Activated CD8-positive, alpha-beta T cell treated with anti-CD3 and anti-CD28 coated beads, Interleukin-2, amount 10 ng/mL, durations not matched to agents 7 days and 5 days (primary cell): ENCODE measurements at regions not wholly inside any gene's neighbourhood (a gene's known extent, or its start where the extent isn't known, plus 50 kb on each side); places are given as distances from the start of the nearest gene placed in this dataset.

Source experiments
- ATAC-seq: fragments of 150-1000 bp; cut with Tn5 transposase; one replicate; pipeline ENCODE4 v1.10.0; 2021; ENCODE audit warnings: moderate library complexity
- CTCF ChIA-PET: fragments of 350-600 bp; sonication (Branson Sonifier 250); formaldehyde crosslinking; loops from one replicate; lab custom pipeline; 2021; ENCODE audit warnings: antibody characterized with exemption; lab: Charles Lee
- POLR2A ChIA-PET: fragments of 350-600 bp; sonication (Branson Sonifier 250); formaldehyde crosslinking; loops from one replicate; lab custom pipeline; 2021; ENCODE audit warnings: antibody characterized with exemption; lab: Charles Lee
- DNase-seq: peaks from one replicate; pipeline ENCODE4 v3.0.0-alpha.2; 2020
- H3K27ac Mint-ChIP-seq: one replicate; pipeline ENCODE4 v1.8.0; 2021; ENCODE audit warnings: mild to moderate bottlenecking, mixed read lengths
- H3K27me3 Mint-ChIP-seq: one replicate; pipeline ENCODE4 v1.8.0; 2021; ENCODE audit warnings: low read depth, mixed read lengths
- H3K36me3 Mint-ChIP-seq: one replicate; pipeline ENCODE4 v1.8.0; 2021; ENCODE audit warnings: low read depth, mixed read lengths
- H3K4me1 Mint-ChIP-seq: one replicate; pipeline ENCODE4 v1.8.0; 2021; ENCODE audit warnings: low read depth, mixed read lengths
- H3K4me3 Mint-ChIP-seq: one replicate; pipeline ENCODE4 v1.8.0; 2021; ENCODE audit warnings: mild to moderate bottlenecking, mixed read lengths
- H3K9me3 Mint-ChIP-seq: one replicate; pipeline ENCODE4 v1.8.0; 2022; ENCODE audit warnings: mixed read lengths; ENCODE audit not compliant: insufficient read depth

DNA sequence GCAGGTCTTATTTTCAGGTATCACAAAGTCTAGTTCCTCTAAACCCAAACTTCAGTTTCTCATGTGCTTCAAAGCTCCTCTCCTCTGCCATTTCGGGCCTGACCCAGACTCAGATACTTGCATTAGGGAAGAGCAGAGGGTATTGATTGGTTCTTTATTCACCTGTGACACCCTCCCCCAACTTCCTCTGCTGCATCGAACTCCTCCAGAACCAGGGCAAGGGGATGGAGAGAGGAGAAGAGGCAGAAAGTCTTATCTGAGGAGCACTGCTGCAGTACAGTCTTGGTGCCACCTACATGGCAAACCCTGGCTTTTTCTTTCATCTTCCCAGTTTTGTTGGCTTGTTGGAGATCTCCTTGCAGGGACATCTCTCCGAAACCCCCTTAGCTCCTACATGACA lies 96.0 kb upstream of the OSMR start:
- Mint-ChIP-seq H3K9me3 (no peaks in the 10 kb centered on the region), H3K4me3 (no peak overlapping the region), H3K4me1 (no peaks in the 10 kb centered on the region), H3K27ac (no peak overlapping the region), H3K27me3 (peaks cover 2% of the 10 kb centered on the region), H3K36me3 (no peaks in the 10 kb centered on the region)
- ATAC-seq: no peak
- no peak for DNase-seq
- POLR2A ChIA-PET: interaction anchor here (0.5 kb wide), 1 partner anchor 463 kb away, joined by 4 read pairs; no protein-coding TSS in a partner anchor
- CTCF ChIA-PET: no interaction called here

DNA sequence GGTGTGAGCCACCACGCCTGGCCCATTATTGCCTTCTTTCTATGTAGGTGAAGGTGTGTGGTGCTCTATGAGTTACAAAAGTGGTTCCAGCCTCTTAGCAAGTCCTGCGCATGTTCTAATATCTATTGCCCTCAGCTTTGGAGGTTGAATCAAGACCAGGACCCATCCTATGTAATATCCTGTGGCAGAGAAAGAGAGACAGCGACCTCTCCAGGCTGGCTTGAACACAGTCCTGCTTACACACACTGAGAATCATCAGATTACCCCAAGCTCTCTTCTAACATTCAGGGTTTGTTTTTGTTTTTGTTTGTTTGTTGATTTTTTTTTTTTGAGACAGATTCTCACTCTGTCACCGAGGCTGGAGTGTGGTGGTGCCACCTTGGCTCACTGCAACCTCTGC lies 94.7 kb upstream of the OSMR start:
- CTCF ChIA-PET: interaction anchor here (1.0 to 1.5 kb wide), 3 partner anchors 10 to 327 kb away, joined by 3 to 5 read pairs (median 3); no protein-coding TSS in a partner anchor
- no peaks in the 10 kb centered on the region for H3K9me3 Mint-ChIP-seq
- H3K36me3 Mint-ChIP-seq: no peaks in the 10 kb centered on the region
- H3K27me3 Mint-ChIP-seq: peaks cover 2% of the 10 kb centered on the region
- POLR2A ChIA-PET: no interaction called here
- no peak overlapping the region for H3K4me3 Mint-ChIP-seq
- H3K4me1 Mint-ChIP-seq: no peaks in the 10 kb centered on the region
- ATAC-seq: no peak
- H3K27ac Mint-ChIP-seq: no peak overlapping the region
- DNase-seq: no peak

DNA sequence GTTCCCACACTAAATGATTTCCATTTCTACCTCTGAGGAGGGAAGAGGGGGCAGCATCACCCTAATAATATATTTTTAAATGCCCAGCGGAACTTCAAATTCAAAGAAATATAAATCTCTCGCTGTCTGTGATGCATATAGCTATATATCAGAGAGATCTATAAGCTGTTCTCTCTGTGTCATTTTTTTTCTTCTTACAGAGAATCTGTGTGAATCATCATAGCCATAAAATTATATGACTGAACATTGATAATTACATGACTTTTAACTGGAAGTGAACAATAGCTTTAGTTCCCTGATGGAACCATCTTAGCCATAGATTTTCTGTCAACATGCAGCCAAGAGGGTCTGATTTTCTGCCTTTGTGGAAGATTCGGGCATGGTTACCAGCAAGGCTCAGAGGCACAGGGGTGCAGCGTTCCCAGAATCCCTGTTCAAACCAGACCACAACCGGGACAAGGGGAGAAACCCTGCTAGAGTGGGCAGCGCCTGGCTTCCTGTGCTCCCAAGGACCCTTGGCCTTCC lies 93.7 kb upstream of the OSMR start:
- no peak for ATAC-seq
- Mint-ChIP-seq H3K27ac (no peak overlapping the region), H3K9me3 (no peaks in the 10 kb centered on the region), H3K27me3 (no peaks in the 10 kb centered on the region), H3K4me3 (no peak overlapping the region), H3K4me1 (no peaks in the 10 kb centered on the region), H3K36me3 (no peaks in the 10 kb centered on the region)
- ChIA-PET CTCF (interaction anchor here (1.0 to 1.5 kb wide), 2 partner anchors 9 to 310 kb away, joined by 3 to 5 read pairs; no protein-coding TSS in a partner anchor), POLR2A (no interaction called here)
- DNase-seq: no peak

GRCh38 chr5:38752622-38753021 lies 93.2 kb upstream of the OSMR start:
- H3K9me3 Mint-ChIP-seq: no peaks in the 10 kb centered on the region
- ATAC-seq (no peak), DNase-seq (no peak)
- no peaks in the 10 kb centered on the region for H3K27me3 Mint-ChIP-seq
- H3K36me3 Mint-ChIP-seq: no peaks in the 10 kb centered on the region
- no peak overlapping the region for H3K27ac Mint-ChIP-seq
- H3K4me1 Mint-ChIP-seq: no peaks in the 10 kb centered on the region
- no peak overlapping the region for H3K4me3 Mint-ChIP-seq
- POLR2A ChIA-PET: no interaction called here
- CTCF ChIA-PET: interaction anchor here (1.5 kb wide), 1 partner anchor 311 kb away, joined by 5 read pairs; no protein-coding TSS in a partner anchor

DNA sequence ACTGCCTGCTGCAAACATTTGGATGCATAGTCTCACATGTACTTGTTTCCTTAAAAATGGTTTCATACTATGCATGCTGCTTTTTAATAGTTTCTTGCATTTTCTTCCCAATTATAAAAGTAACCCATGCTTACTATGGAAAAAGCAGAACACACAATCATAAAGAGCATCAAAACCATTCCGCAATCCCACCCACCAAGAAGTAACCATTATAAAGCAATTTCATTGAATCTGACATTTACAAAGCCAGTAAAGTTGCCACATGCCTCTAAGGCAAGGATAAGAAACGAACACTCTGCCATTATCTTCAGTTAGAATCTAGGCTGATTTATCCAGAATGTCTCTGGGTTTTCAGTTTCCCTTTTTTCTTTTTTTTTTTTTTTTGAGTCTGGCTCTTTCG lies 92.7 kb upstream of the OSMR start:
- ChIA-PET CTCF (no interaction called here), POLR2A (no interaction called here)
- DNase-seq: no peak
- Mint-ChIP-seq H3K9me3 (no peaks in the 10 kb centered on the region), H3K4me1 (no peaks in the 10 kb centered on the region), H3K27me3 (no peaks in the 10 kb centered on the region), H3K4me3 (no peak overlapping the region), H3K27ac (no peak overlapping the region), H3K36me3 (no peaks in the 10 kb centered on the region)
- no peak for ATAC-seq

DNA sequence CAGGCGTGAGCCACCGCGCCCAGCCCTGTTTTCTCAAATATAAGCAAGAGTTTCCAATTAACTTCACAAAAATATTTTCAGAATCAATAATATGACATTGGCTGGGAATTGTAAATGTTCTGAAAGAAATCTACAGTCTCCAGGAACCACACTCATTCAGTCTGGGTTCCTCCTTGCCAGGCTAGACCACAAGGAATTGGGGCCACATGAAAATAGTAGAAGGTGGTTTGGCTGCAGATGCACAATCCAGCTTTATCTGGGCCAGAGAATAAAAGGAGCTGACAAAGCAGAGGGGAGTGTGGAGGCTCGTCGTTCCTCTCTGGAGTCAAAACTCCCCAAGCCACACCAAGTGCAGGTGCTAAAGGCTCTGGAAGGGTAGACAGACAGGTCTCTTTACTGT lies 92.0 kb upstream of the OSMR start:
- no peaks in the 10 kb centered on the region for H3K27me3 Mint-ChIP-seq
- no peak overlapping the region for H3K27ac Mint-ChIP-seq
- ChIA-PET CTCF (no interaction called here), POLR2A (no interaction called here)
- no peak overlapping the region for H3K4me3 Mint-ChIP-seq
- H3K36me3 Mint-ChIP-seq: no peaks in the 10 kb centered on the region
- no peaks in the 10 kb centered on the region for H3K9me3 Mint-ChIP-seq
- DNase-seq (no peak), ATAC-seq (no peak)
- no peaks in the 10 kb centered on the region for H3K4me1 Mint-ChIP-seq

GRCh38 chr5:38755181-38755580 lies 90.6 kb upstream of the OSMR start:
- Mint-ChIP-seq H3K4me1 (no peaks in the 10 kb centered on the region), H3K4me3 (no peak overlapping the region), H3K9me3 (no peaks in the 10 kb centered on the region), H3K36me3 (no peaks in the 10 kb centered on the region), H3K27me3 (peaks cover 6% of the 10 kb centered on the region), H3K27ac (no peak overlapping the region)
- no peak for DNase-seq
- no peak for ATAC-seq
- POLR2A ChIA-PET: no interaction called here
- CTCF ChIA-PET: no interaction called here

DNA sequence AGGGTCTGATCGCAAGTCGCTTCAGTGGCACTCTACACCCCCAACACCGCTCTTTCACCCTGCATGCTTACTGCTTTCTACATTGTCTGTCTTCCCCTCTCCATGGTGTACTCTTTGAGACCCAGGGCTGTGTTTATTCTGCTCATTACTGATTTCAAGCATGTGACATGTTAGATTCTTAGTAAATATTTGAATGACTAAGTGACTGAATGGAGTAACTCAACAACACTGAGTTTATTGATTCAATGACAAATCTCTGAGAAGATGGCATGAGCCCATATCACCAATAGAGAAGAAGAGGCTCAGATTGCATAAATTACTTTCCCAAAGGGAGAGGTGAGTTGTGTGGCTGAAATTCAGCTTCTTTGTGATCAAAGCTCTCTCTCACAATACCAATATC lies 89.7 kb upstream of the OSMR start:
- ChIA-PET CTCF (no interaction called here), POLR2A (no interaction called here)
- DNase-seq: no peak
- ATAC-seq: no peak
- H3K9me3 Mint-ChIP-seq: no peaks in the 10 kb centered on the region
- H3K4me1 Mint-ChIP-seq: no peaks in the 10 kb centered on the region
- no peak overlapping the region for H3K27ac Mint-ChIP-seq
- H3K4me3 Mint-ChIP-seq: no peak overlapping the region
- H3K36me3 Mint-ChIP-seq: no peaks in the 10 kb centered on the region
- peaks cover 13% of the 10 kb centered on the region for H3K27me3 Mint-ChIP-seq

GRCh38 chr5:38757451-38758245 lies 88.2 kb upstream of the OSMR start:
- no peak overlapping the region for H3K27ac Mint-ChIP-seq
- H3K9me3 Mint-ChIP-seq: no peaks in the 10 kb centered on the region
- no peaks in the 10 kb centered on the region for H3K4me1 Mint-ChIP-seq
- no peak for ATAC-seq
- H3K27me3 Mint-ChIP-seq: peaks cover 14% of the 10 kb centered on the region
- no peak overlapping the region for H3K4me3 Mint-ChIP-seq
- H3K36me3 Mint-ChIP-seq: no peaks in the 10 kb centered on the region
- DNase-seq: no peak
- POLR2A ChIA-PET: no interaction called here
- CTCF ChIA-PET: no interaction called here

DNA sequence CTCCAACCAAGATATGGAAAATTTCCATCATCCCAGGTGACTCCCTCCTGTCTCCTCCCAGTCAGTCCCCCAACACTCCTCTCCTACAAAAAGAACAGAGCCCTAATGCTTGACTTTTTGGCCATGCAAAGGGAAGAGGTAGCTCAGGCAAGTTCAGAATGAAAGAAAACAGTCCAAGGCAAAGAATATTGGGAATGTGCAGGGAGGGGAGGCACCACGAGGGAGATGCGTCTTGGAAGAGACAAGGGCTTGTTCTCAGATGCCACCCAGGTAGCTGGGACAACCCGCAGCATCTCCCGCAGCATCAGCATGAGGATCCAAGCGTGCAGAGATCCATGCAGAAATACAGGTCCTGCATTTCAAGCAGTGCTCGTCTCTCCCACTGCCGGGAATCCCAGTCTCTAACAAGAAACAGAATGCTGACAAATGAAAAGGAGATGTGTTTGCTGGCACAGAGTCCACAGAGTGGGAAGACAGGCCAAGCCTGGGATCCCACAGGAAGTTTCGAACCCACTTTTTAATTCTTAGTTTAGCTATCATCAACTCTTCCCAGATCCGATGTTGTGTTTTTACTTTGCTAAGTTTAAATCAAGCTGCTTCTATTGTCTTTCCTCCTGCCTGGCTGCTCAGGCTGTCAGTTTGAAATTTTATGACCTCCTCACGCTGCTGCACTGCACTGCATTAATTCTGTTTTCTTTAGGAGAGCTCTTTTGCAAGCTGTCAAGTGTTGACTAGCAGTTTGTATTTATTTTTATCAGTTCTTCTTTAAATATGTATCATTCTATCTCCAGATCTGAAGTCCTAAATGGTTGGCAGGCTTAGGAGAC lies 86.8 kb upstream of the OSMR start:
- CTCF ChIA-PET: no interaction called here
- Mint-ChIP-seq H3K36me3 (no peaks in the 10 kb centered on the region), H3K27ac (no peak overlapping the region), H3K9me3 (no peaks in the 10 kb centered on the region), H3K4me1 (no peaks in the 10 kb centered on the region), H3K4me3 (no peak overlapping the region), H3K27me3 (peaks cover 14% of the 10 kb centered on the region)
- ATAC-seq (no peak), DNase-seq (no peak)
- POLR2A ChIA-PET: interaction anchor here (0.5 to 0.6 kb wide), 2 partner anchors 94 to 145 kb away, joined by 3 read pairs; no protein-coding TSS in a partner anchor

- ChIA-PET CTCF (no interaction called here), POLR2A (no interaction called here)
- Mint-ChIP-seq H3K27ac (no peak overlapping the region), H3K4me3 (no peak overlapping the region), H3K27me3 (peaks cover 10% of the 10 kb centered on the region), H3K4me1 (no peaks in the 10 kb centered on the region), H3K36me3 (no peaks in the 10 kb centered on the region), H3K9me3 (no peaks in the 10 kb centered on the region)
- ATAC-seq (no peak), DNase-seq (no peak)
Observed at GRCh38 chr5:38764937-38765391, 80.8 kb upstream of the OSMR start.

- ChIA-PET POLR2A (no interaction called here), CTCF (no interaction called here)
- no peak for DNase-seq
- Mint-ChIP-seq H3K4me3 (no peak overlapping the region), H3K9me3 (no peaks in the 10 kb centered on the region), H3K4me1 (no peaks in the 10 kb centered on the region), H3K27me3 (peaks cover 6% of the 10 kb centered on the region), H3K27ac (no peak overlapping the region), H3K36me3 (no peaks in the 10 kb centered on the region)
- no peak for ATAC-seq
Observed at GRCh38 chr5:38765399-38765861, 80.4 kb upstream of the OSMR start.
